Esophagus muscularis mucosa (tissue), 3 donors: ENCODE measurements at regions not wholly inside any gene's neighbourhood (a gene's known extent, or its start where the extent isn't known, plus 50 kb on each side); places are given as distances from the start of the nearest gene placed in this dataset.

ENCODE experiments used
- CTCF ChIP-seq, 3 experiments: fragments of 200-600 bp in 2 of 3; fragments of 450-650 bp in 1 of 3; sonication (generic) in 2 of 3; IDR thresholded peaks; one replicate each; pipeline ENCODE4 v1.5.1; 2017 to 2019; ENCODE audit warnings: antibody characterized with exemption in 3 of 3, mild to moderate bottlenecking in 2 of 3, moderate library complexity in 1 of 3
- POLR2A ChIP-seq: fragments of 450-650 bp; IDR thresholded peaks from one replicate; pipeline ENCODE4 v1.6.1; 2017; ENCODE audit warnings: antibody characterized with exemption, moderate library complexity, mild to moderate bottlenecking, low read depth
- POLR2AphosphoS5 ChIP-seq, 2 donors: sonication (generic); formaldehyde crosslinking; IDR thresholded peaks; one replicate each; pipeline ENCODE4 v1.6.1; 2017; ENCODE audit warnings: antibody characterized with exemption in 2 of 2

GRCh38 chr3:161975201-161975600, 478.6 kb downstream of the OTOL1 start:
- TF ChIP-seq CTCF (IDR thresholded peaks at IDR 0.05) (no peak), POLR2A (no peak), POLR2AphosphoS5 (IDR thresholded peaks at IDR 0.05) (no peak)
